Thyroid gland (tissue), 4 donors: ENCODE measurements at regions not wholly inside any gene's neighbourhood (a gene's known extent, or its start where the extent isn't known, plus 50 kb on each side); places are given as distances from the start of the nearest gene placed in this dataset.

ENCODE experiments used
- DNase-seq, 2 donors: peaks; one replicate each; pipeline ENCODE4 v3.0.0-alpha.2; 2019
- H3K27ac ChIP-seq, 3 donors: fragments of 200-600 bp; sonication (generic); 1 replicate in 2 of 3; 2 replicates in 1 of 3; pipeline ENCODE4 v1.5.1; 2016 to 2019; ENCODE audit warnings: mild to moderate bottlenecking in 1 of 3, moderate library complexity in 1 of 3
- H3K27me3 ChIP-seq: fragments of 200-600 bp; sonication (generic); one replicate; pipeline ENCODE4 v1.5.1; 2019
- H3K36me3 ChIP-seq, 2 donors: fragments of 200-600 bp; sonication (generic); one replicate each; pipeline ENCODE4 v1.5.1; 2016 to 2019
- H3K4me1 ChIP-seq, 2 donors: fragments of 200-600 bp; sonication (generic); one replicate each; pipeline ENCODE4 v1.5.1; 2017 to 2019
- H3K4me3 ChIP-seq, 3 donors: fragments of 200-600 bp; sonication (generic); replicated peaks in 1 of 3; 1 replicate in 2 of 3; 2 replicates in 1 of 3; pipeline ENCODE4 v1.5.1; 2016; ENCODE audit warnings: mild to moderate bottlenecking in 1 of 3
- H3K9me3 ChIP-seq: fragments of 200-600 bp; sonication (generic); one replicate; pipeline ENCODE4 v1.5.1; 2017
- POLR2A ChIP-seq, 2 donors: fragments of 450-650 bp; IDR thresholded peaks; one replicate each; pipeline ENCODE4 v1.6.1; 2017; ENCODE audit warnings: antibody characterized with exemption in 2 of 2, mild to moderate bottlenecking in 2 of 2, moderate library complexity in 1 of 2
- WGBS, 2 donors: methylation state at CpG; one replicate each; pipeline ENCODE4 v1.1.5; 2017; 5-methylcytosine and 5-hydroxymethylcytosine counted together
- intact Hi-C: fragments of 100-400 bp; cut with DNase I; formaldehyde crosslinking; loops from one replicate; pipeline ENCODE4 v1.15.1; 2023
- TF ChIP-seq, protein P1 (sequence below), 6 experiments: fragments of 200-600 bp in 3 of 6; fragments of 450-650 bp in 3 of 6; sonication (generic) in 3 of 6; IDR thresholded peaks; one replicate each; pipeline ENCODE4 v1.5.1; 2016 to 2019; ENCODE audit warnings: antibody characterized with exemption in 6 of 6, mild to moderate bottlenecking in 2 of 6, inconsistent platforms in 1 of 6, moderate library complexity in 1 of 6

GRCh38 chr5:107112216-107112615 is 558.5 kb downstream of the EFNA5 start:
- 78 to 80% methylated on average over 5 of the region's 5 CpGs for WGBS, 2 donors

DNA sequence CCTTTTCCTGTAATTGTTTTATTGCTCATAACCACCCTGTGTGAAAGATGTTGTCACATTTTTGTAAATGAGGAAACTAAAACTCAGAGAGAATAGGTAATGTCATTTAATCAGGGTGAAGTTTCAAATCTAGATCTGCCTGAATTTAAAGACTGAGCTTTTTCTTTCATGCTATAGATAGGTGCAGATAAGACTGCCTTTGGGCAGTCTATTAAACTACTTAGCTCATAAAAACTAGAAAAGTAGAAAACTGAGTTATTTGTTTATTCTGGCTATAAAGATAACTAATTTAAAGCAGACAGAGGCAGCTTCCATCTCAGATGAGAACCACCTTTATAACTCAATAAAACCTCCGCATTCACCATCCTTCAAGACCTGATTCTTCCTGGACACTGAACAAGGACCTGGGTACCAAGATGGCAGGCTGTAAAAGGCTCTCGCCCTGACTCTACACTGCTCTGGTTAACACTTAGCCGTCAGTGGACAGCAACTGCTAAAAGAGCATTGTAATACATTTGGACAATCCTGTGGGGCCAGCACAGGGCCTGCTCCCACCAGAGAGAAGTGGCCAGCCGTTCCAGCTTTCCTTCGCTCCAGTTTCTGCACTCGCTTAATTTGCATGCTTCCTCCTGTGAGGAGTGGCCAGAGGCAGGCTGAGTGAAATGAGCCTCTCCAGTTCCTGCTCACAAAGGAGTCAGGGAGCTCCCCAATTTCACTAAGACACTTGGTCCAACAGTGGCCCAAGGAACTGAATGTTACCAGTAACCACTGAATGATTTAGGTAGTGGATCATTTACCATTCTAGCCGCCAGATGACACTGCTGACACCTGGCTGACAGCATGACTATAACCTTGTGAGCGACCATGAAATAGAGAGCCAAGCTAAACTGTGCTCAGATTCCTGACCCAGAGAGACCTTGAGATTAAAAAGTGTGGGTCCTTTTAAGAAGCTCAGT is 566.4 kb downstream of the EFNA5 start:
- peak in 1 of 2 donors; percentile 12 for DNase-seq
- H3K4me3 ChIP-seq: no peak overlapping the region

More at GRCh38 chr5:107112216-107112615, 558.5 kb downstream of the EFNA5 start:
- Histone ChIP-seq H3K36me3 (no peaks in the 10 kb centered on the region), H3K4me3 (no peak overlapping the region), H3K27ac (no peak overlapping the region), H3K4me1 (no peaks in the 10 kb centered on the region), H3K27me3 (no peaks in the 10 kb centered on the region), H3K9me3 (no peaks in the 10 kb centered on the region)
- intact Hi-C loops: no loop called here
- TF ChIP-seq, protein P1, sequence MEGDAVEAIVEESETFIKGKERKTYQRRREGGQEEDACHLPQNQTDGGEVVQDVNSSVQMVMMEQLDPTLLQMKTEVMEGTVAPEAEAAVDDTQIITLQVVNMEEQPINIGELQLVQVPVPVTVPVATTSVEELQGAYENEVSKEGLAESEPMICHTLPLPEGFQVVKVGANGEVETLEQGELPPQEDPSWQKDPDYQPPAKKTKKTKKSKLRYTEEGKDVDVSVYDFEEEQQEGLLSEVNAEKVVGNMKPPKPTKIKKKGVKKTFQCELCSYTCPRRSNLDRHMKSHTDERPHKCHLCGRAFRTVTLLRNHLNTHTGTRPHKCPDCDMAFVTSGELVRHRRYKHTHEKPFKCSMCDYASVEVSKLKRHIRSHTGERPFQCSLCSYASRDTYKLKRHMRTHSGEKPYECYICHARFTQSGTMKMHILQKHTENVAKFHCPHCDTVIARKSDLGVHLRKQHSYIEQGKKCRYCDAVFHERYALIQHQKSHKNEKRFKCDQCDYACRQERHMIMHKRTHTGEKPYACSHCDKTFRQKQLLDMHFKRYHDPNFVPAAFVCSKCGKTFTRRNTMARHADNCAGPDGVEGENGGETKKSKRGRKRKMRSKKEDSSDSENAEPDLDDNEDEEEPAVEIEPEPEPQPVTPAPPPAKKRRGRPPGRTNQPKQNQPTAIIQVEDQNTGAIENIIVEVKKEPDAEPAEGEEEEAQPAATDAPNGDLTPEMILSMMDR (IDR thresholded peaks at IDR 0.05): no peak
- no peak for TF ChIP-seq POLR2A (IDR thresholded peaks at IDR 0.05)
- no peak for DNase-seq

GRCh38 chr5:107103522-107103921 is 567.2 kb downstream of the EFNA5 start:
- no peaks in the 10 kb centered on the region for H3K36me3 ChIP-seq
- H3K4me1 ChIP-seq: no peaks in the 10 kb centered on the region
- no peaks in the 10 kb centered on the region for H3K27me3 ChIP-seq
- no peak overlapping the region for H3K27ac ChIP-seq
- H3K9me3 ChIP-seq: no peaks in the 10 kb centered on the region
- 96 to 99% methylated on average over 3 of the region's 3 CpGs for whole genome bisulfite sequencing, 2 donors
- TF ChIP-seq, protein P1 (IDR thresholded peaks at IDR 0.05): no peak
- no peak for TF ChIP-seq POLR2A (IDR thresholded peaks at IDR 0.05)
- DNase-seq: no peak
- intact Hi-C loops: no loop called here
- no peak overlapping the region for H3K4me3 ChIP-seq

More for the DNA sequence above, 566.4 kb downstream of the EFNA5 start:
- no peaks in the 10 kb centered on the region for H3K27me3 ChIP-seq
- H3K4me1 ChIP-seq: no peaks in the 10 kb centered on the region
- no peaks in the 10 kb centered on the region for H3K36me3 ChIP-seq
- TF ChIP-seq, protein P1 (IDR thresholded peaks at IDR 0.05): peak in 2 of 6 experiments; percentile 20 to 30
- no peak for TF ChIP-seq POLR2A (IDR thresholded peaks at IDR 0.05)
- no peak overlapping the region for H3K27ac ChIP-seq
- WGBS, 2 donors: 74 to 88% methylated on average over 8 of the region's 8 CpGs
- intact Hi-C loops: no loop called here
- no peaks in the 10 kb centered on the region for H3K9me3 ChIP-seq

- 91 to 92% methylated on average over 3 of the region's 3 CpGs for WGBS, 2 donors
Measured at GRCh38 chr5:107100121-107100520, 570.6 kb downstream of the EFNA5 start.

More at GRCh38 chr5:107100121-107100520, 570.6 kb downstream of the EFNA5 start:
- no peaks in the 10 kb centered on the region for H3K36me3 ChIP-seq
- no peaks in the 10 kb centered on the region for H3K9me3 ChIP-seq
- no peak for DNase-seq
- H3K4me3 ChIP-seq: no peak overlapping the region
- no peaks in the 10 kb centered on the region for H3K27me3 ChIP-seq
- no peak for TF ChIP-seq POLR2A (IDR thresholded peaks at IDR 0.05)
- TF ChIP-seq, protein P1 (IDR thresholded peaks at IDR 0.05): no peak
- intact Hi-C loops: no loop called here
- H3K4me1 ChIP-seq: no peaks in the 10 kb centered on the region
- no peak overlapping the region for H3K27ac ChIP-seq
